GM10266 (cell line): ENCODE measurements at regions not wholly inside any gene's neighbourhood (a gene's known extent, or its start where the extent isn't known, plus 50 kb on each side); places are given as distances from the start of the nearest gene placed in this dataset.

Experiments used
- DNase-seq: peaks from one replicate; pipeline ENCODE4 v3.0.0; 2012; ENCODE audit errors: extremely low spot score
- CTCF ChIP-seq: IDR thresholded peaks from 2 replicates; pipeline ENCODE4 v1.5.1; 2012; ENCODE audit warnings: mild to moderate bottlenecking, low read depth; ENCODE audit not compliant: control insufficient read depth, insufficient read depth; ENCODE audit errors: missing control alignments

DNA sequence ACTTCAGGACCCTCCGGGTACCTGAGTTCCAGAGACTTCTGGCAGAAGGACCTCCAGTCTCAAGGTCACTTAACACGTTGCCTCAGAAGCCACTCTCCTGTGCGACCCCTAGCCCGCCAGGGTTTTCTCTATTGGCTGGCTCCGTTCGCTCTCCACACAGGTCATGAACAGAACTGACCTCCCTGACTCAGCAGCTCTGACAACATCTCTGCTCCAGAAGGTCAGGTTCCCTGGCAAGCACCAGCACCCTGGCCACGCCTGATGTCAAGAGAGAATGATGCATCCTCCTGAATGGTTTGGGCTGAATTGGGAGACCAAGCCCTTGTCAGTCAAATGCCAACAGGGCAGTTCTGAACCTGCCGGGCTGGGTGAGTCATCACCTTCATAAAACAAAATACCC lies 84.3 kb upstream of the TMEM45B start:
- no peak for DNase-seq
- TF ChIP-seq CTCF = no peak

GRCh38 chr11:129732941-129733340 lies 82.7 kb upstream of the TMEM45B start:
- no peak for TF ChIP-seq CTCF
- no peak for DNase-seq

GRCh38 chr11:129733384-129733783 lies 82.3 kb upstream of the TMEM45B start:
- TF ChIP-seq CTCF = no peak
- no peak for DNase-seq

- no peak for TF ChIP-seq CTCF
- no peak for DNase-seq
These were observed 81.7 kb upstream of the TMEM45B start for GRCh38 chr11:129733981-129734380.

DNA sequence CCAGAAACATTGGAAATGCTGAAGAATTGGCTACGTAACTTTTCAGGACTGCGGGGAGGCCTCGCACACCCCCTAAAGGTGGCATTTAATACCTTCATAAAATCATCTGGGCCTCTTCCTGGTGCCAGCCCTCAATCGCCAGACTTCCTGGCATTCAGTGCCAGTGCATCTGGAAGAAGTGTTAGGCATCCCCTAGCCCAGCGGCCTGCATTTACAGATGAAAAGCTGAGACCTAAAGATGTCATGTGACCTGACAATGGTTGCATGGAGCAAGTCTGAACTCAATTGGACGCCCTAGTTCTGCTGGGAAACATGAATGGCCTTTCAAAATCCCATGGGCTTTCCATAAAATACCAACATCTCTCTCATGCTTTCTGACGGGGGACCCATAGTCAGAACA lies 81.0 kb upstream of the TMEM45B start:
- no peak for DNase-seq
- no peak for TF ChIP-seq CTCF

- DNase-seq = no peak
- TF ChIP-seq CTCF = no peak
These were observed 77.8 kb upstream of the TMEM45B start for GRCh38 chr11:129737831-129738230.

DNA sequence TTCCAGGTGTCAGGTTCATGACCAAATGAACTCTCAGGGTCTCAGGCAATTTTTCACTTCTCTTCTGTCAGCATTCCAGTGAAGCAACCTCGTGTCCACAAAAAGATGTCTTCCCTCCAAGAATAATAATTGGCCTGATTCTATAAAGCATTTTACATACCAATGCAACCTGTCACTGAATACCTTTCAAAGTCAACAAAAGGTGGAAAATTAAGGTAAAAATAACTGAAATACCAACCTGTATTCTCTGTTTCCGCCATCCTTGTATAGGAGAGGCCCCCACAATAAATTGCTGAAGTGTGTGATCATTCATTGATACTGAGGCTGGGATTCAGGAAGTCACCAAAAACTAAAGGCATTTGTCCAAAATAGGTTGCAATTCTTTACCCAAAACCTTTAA lies 77.4 kb upstream of the TMEM45B start:
- TF ChIP-seq CTCF = no peak
- DNase-seq = no peak

- no peak for DNase-seq
These were observed 76.3 kb upstream of the TMEM45B start for GRCh38 chr11:129739339-129739738.

More at GRCh38 chr11:129739339-129739738, 76.3 kb upstream of the TMEM45B start:
- no peak for TF ChIP-seq CTCF
